ENCODE measurements at regions not wholly inside any gene's neighbourhood (a gene's known extent, or its start where the extent isn't known, plus 50 kb on each side); places are given as distances from the start of the nearest gene placed in this dataset.

DNA sequence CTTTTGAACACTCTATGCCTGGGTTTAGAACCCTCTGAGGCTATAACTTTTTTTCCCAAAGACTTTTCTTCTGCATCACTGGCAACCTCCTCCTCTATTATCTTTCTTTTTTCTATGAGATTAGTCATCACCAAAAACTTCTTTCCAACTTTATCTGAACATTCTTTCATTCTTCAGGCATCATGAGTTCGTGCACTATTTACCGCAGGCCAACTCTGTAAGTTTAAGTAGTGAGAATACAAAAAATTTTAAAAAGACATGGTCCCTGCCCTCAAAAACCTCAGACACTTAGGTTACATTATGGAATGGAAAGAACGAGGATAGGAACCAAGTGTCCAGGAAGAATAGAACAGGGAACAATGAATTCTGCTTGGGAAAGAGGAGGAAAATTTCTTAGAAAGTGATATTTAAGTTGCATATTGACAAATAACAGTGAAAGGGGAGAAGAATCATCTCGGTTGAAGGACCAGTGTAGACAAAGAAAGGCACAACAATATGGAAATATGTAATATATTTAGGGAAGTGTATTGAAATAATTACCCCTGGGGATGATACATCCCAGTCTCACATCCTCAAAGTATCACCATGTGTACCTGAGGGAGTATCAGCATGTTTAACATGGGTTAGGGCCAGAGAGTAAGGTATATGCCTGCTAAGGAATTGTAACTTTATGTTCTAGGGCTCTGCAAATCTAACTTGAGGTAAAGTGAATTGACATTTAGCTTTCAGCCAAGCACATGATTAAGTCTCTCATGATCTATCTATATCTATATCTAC is 196.5 kb upstream of the NREP start:
- Histone ChIP-seq H3K36me3 (ENCODE audit: insufficient read depth, low read length) (no peaks in the 10 kb centered on the region), H3K4me1 (ENCODE audit: insufficient read depth, low read length, poor library complexity, severe bottlenecking) (no peaks in the 10 kb centered on the region), H3K79me2 (ENCODE audit: insufficient read depth, low read depth, low read length) (no peaks in the 10 kb centered on the region), H4K20me1 (ENCODE audit: insufficient read depth, low read length) (no peaks in the 10 kb centered on the region), H2AFZ (ENCODE audit: low read length) (no peak overlapping the region), H3K27ac (ENCODE audit: low read depth, low read length, poor library complexity, severe bottlenecking) (no peak overlapping the region), H3K9me2 (ENCODE audit: insufficient read depth, low read length) (no peaks in the 10 kb centered on the region), H3K9me3 (ENCODE audit: low read length) (no peaks in the 10 kb centered on the region), H3K4me3 (ENCODE audit: low read depth, low read length, poor library complexity, severe bottlenecking) (no peak overlapping the region), H3K4me2 (ENCODE audit: low read length) (no peak overlapping the region)
- ChIA-PET CTCF (ENCODE audit: unreplicated experiment) (no interaction called here), POLR2A (interaction anchor here (0.6 kb wide), 1 partner anchor 444 kb away, joined by 4 read pairs; no protein-coding TSS in a partner anchor)
- intact Hi-C loops (cut with micrococcal nuclease; ENCODE audit: unreplicated experiment) = no loop called here
- no peak for DNase-seq (ENCODE audit: low spot score)
- BruUV-seq (replicated peaks) = no TSS peak
- TF ChIP-seq EZH2phosphoT487 (IDR thresholded peaks at IDR 0.05; ENCODE audit: borderline replicate concordance, low read depth, low read length) = no peak
- TF ChIP-seq, protein P1, sequence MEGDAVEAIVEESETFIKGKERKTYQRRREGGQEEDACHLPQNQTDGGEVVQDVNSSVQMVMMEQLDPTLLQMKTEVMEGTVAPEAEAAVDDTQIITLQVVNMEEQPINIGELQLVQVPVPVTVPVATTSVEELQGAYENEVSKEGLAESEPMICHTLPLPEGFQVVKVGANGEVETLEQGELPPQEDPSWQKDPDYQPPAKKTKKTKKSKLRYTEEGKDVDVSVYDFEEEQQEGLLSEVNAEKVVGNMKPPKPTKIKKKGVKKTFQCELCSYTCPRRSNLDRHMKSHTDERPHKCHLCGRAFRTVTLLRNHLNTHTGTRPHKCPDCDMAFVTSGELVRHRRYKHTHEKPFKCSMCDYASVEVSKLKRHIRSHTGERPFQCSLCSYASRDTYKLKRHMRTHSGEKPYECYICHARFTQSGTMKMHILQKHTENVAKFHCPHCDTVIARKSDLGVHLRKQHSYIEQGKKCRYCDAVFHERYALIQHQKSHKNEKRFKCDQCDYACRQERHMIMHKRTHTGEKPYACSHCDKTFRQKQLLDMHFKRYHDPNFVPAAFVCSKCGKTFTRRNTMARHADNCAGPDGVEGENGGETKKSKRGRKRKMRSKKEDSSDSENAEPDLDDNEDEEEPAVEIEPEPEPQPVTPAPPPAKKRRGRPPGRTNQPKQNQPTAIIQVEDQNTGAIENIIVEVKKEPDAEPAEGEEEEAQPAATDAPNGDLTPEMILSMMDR (conservative IDR thresholded peaks at IDR 0.05; ENCODE audit: low read length) = no peak

DNA sequence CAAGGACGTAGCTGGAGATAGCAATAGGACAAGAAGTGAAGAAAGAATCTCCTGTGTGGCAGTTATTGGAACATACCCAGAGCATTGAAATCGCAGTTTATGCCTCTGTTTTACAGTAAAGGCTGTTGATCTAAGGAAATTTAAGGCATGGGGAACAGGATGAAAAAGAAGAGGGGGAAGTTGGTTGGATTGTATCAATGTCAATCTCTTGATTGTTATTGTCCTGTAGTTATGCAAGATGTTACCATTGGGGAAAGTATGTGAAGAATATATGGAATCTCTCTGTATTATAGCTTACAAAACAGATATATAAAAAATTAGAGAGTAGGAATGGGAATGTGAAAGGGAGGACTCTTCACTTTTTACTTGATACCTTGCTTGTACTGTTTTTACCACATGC is 195.6 kb upstream of the NREP start:
- Histone ChIP-seq H2AFZ (ENCODE audit: low read length) (no peak overlapping the region), H3K9me2 (ENCODE audit: insufficient read depth, low read length) (no peaks in the 10 kb centered on the region), H4K20me1 (ENCODE audit: insufficient read depth, low read length) (no peaks in the 10 kb centered on the region), H3K9me3 (ENCODE audit: low read length) (no peaks in the 10 kb centered on the region), H3K36me3 (ENCODE audit: insufficient read depth, low read length) (no peaks in the 10 kb centered on the region), H3K4me3 (ENCODE audit: low read depth, low read length, poor library complexity, severe bottlenecking) (no peak overlapping the region), H3K4me2 (ENCODE audit: low read length) (no peak overlapping the region), H3K4me1 (ENCODE audit: insufficient read depth, low read length, poor library complexity, severe bottlenecking) (no peaks in the 10 kb centered on the region), H3K27ac (ENCODE audit: low read depth, low read length, poor library complexity, severe bottlenecking) (no peak overlapping the region), H3K79me2 (ENCODE audit: insufficient read depth, low read depth, low read length) (no peaks in the 10 kb centered on the region)
- ChIA-PET POLR2A (no interaction called here), CTCF (ENCODE audit: unreplicated experiment) (no interaction called here)
- intact Hi-C loops (cut with micrococcal nuclease; ENCODE audit: unreplicated experiment) = no loop called here
- no TSS peak for BruUV-seq (replicated peaks)
- no peak for DNase-seq (ENCODE audit: low spot score)
- TF ChIP-seq, protein P1 (conservative IDR thresholded peaks at IDR 0.05; ENCODE audit: low read length) = no peak
- TF ChIP-seq EZH2phosphoT487 (IDR thresholded peaks at IDR 0.05; ENCODE audit: borderline replicate concordance, low read depth, low read length) = no peak

DNA sequence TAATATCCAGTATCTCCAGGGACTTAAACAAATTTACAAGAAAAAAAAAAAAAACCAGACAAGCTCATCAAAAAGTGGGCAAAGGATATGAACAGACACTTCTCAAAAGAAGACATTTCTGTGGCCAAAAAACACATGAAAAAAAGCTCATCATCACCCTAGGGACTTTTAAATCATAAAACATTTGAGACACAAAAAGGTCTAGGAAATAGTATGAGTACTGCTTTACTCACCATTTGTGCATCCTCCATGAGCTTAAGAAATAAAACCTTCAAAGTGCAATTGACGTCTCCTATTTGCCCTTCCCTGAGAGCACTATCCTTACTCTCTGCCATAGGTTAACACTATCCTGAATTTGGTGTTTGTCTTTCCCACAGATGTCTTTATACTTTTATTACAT is 193.7 kb upstream of the NREP start:
- no peaks in the 10 kb centered on the region for H3K9me3 ChIP-seq (ENCODE audit: low read length)
- H2AFZ ChIP-seq (ENCODE audit: low read length) = no peak overlapping the region
- DNase-seq (ENCODE audit: low spot score) = no peak
- H3K4me3 ChIP-seq (ENCODE audit: low read depth, low read length, poor library complexity, severe bottlenecking) = no peak overlapping the region
- CTCF ChIA-PET (ENCODE audit: unreplicated experiment) = no interaction called here
- POLR2A ChIA-PET = interaction anchor here (0.7 to 0.9 kb wide), 2 partner anchors 16 to 451 kb away, joined by 3 read pairs; no protein-coding TSS in a partner anchor
- H4K20me1 ChIP-seq (ENCODE audit: insufficient read depth, low read length) = no peaks in the 10 kb centered on the region
- BruUV-seq (replicated peaks) = no TSS peak
- no peaks in the 10 kb centered on the region for H3K36me3 ChIP-seq (ENCODE audit: insufficient read depth, low read length)
- H3K79me2 ChIP-seq (ENCODE audit: insufficient read depth, low read depth, low read length) = no peaks in the 10 kb centered on the region
- no peaks in the 10 kb centered on the region for H3K9me2 ChIP-seq (ENCODE audit: insufficient read depth, low read length)
- H3K27ac ChIP-seq (ENCODE audit: low read depth, low read length, poor library complexity, severe bottlenecking) = no peak overlapping the region
- intact Hi-C loops (cut with micrococcal nuclease; ENCODE audit: unreplicated experiment) = no loop called here
- TF ChIP-seq, protein P1 (conservative IDR thresholded peaks at IDR 0.05; ENCODE audit: low read length) = no peak
- TF ChIP-seq EZH2phosphoT487 (IDR thresholded peaks at IDR 0.05; ENCODE audit: borderline replicate concordance, low read depth, low read length) = no peak
- H3K4me2 ChIP-seq (ENCODE audit: low read length) = no peak overlapping the region
- H3K4me1 ChIP-seq (ENCODE audit: insufficient read depth, low read length, poor library complexity, severe bottlenecking) = no peaks in the 10 kb centered on the region
